Keratinocyte (primary cell): ENCODE measurements at regions not wholly inside any gene's neighbourhood (a gene's known extent, or its start where the extent isn't known, plus 50 kb on each side); places are given as distances from the start of the nearest gene placed in this dataset.

Experiments used
- DNase-seq: peaks from one replicate; pipeline ENCODE4 v3.0.0-alpha.2; 2011; ENCODE audit warnings: low read depth, missing footprints, low spot score
- FAIRE-seq: peaks from 2 replicates; lab custom pipeline; 2011; peaks lifted over from hg19 to GRCh38; lab: Jason Lieb, UNC
- H2AFZ ChIP-seq: 2 replicates; pipeline ENCODE4 v1.6.0; 2012; ENCODE audit warnings: low read length, control low read depth, inconsistent platforms; ENCODE audit not compliant: control insufficient read depth
- H3K27ac ChIP-seq: 2 replicates; pipeline ENCODE4 v1.5.1; 2011; ENCODE audit warnings: low read length; ENCODE audit not compliant: control insufficient read depth, insufficient read depth
- H3K27me3 ChIP-seq: 3 replicates; pipeline ENCODE4 v1.6.0; 2011; ENCODE audit warnings: low read length; ENCODE audit not compliant: control insufficient read depth, insufficient read depth; ENCODE audit errors: extremely low read depth
- H3K36me3 ChIP-seq, 2 experiments: 2 replicates in 1 of 2; 3 replicates in 1 of 2; pipeline ENCODE4 v1.5.1; 2011; ENCODE audit warnings: low read length in 2 of 2, mild to moderate bottlenecking in 1 of 2; ENCODE audit not compliant: control insufficient read depth in 2 of 2, insufficient read depth in 2 of 2; ENCODE audit errors: extremely low read depth in 1 of 2
- H3K4me1 ChIP-seq: 3 replicates; pipeline ENCODE4 v1.5.1; 2011; ENCODE audit warnings: low read length; ENCODE audit not compliant: control insufficient read depth, insufficient read depth; ENCODE audit errors: extremely low read depth
- H3K4me2 ChIP-seq: 3 replicates; pipeline ENCODE4 v1.6.0; 2011; ENCODE audit warnings: low read depth, low read length; ENCODE audit not compliant: control insufficient read depth, insufficient read depth; ENCODE audit errors: extremely low read depth
- H3K4me3 ChIP-seq, 3 experiments: fragments of 200-600 bp in 1 of 3; sonication (generic) in 1 of 3; 2 replicates in 2 of 3; 3 replicates in 1 of 3; pipeline ENCODE4 v1.5.1; 2011 to 2016; ENCODE audit warnings: low read length in 3 of 3, mild to moderate bottlenecking in 3 of 3, control low read depth in 2 of 3, inconsistent platforms in 1 of 3, low read depth in 1 of 3, mixed read lengths in 1 of 3, mixed run types in 1 of 3, moderate library complexity in 1 of 3; ENCODE audit not compliant: control insufficient read depth in 2 of 3, insufficient read depth in 2 of 3; ENCODE audit errors: extremely low read depth in 1 of 3
- H3K79me2 ChIP-seq: 2 replicates; pipeline ENCODE4 v1.6.0; 2012; ENCODE audit warnings: low read length; ENCODE audit not compliant: control insufficient read depth, insufficient read depth
- H3K9ac ChIP-seq: 3 replicates; pipeline ENCODE4 v1.6.0; 2011; ENCODE audit warnings: low read length; ENCODE audit not compliant: control insufficient read depth, insufficient read depth; ENCODE audit errors: extremely low read depth
- H3K9me1 ChIP-seq: 3 replicates; pipeline ENCODE4 v1.6.0; 2011; ENCODE audit warnings: low read length; ENCODE audit not compliant: control insufficient read depth, insufficient read depth; ENCODE audit errors: extremely low read depth
- H3K9me3 ChIP-seq: 2 replicates; pipeline ENCODE4 v1.5.1; 2012; ENCODE audit warnings: low read depth, low read length; ENCODE audit not compliant: control insufficient read depth
- H4K20me1 ChIP-seq: 3 replicates; pipeline ENCODE4 v1.6.0; 2011; ENCODE audit warnings: low read length; ENCODE audit not compliant: control insufficient read depth, insufficient read depth; ENCODE audit errors: extremely low read depth
- CTCF ChIP-seq, 3 experiments: IDR thresholded peaks in 1 of 3; conservative IDR thresholded peaks in 1 of 3; optimal IDR thresholded peaks in 1 of 3; 2 replicates in 2 of 3; 3 replicates in 1 of 3; pipeline versions ENCODE3 to v1.5.1; 2011; ENCODE audit warnings: low read length in 3 of 3, mild to moderate bottlenecking in 3 of 3, moderate library complexity in 2 of 3, control low read depth in 1 of 3, inconsistent platforms in 1 of 3; ENCODE audit not compliant: insufficient read depth in 2 of 3; ENCODE audit errors: extremely low read depth in 1 of 3
- EZH2 ChIP-seq: IDR thresholded peaks from one replicate; pipeline ENCODE4 v1.6.1; 2012; ENCODE audit warnings: inconsistent platforms, mild to moderate bottlenecking, low read length, moderate library complexity
- dilution Hi-C: fragments of 300-500 bp; cut with MboI; formaldehyde crosslinking; loops from one replicate; pipeline ENCODE4 v1.7.0; 2020; ENCODE audit warnings: low sequenced_read_pairs; ENCODE audit not compliant: extremely low pct_ligation_motif_present

GRCh38 chr2:88810017-88810416 lies 118.5 kb downstream of the RPIA start:
- Histone ChIP-seq H3K4me3 (no peak overlapping the region), H3K36me3 (no peaks in the 10 kb centered on the region), H3K9me3 (no peaks in the 10 kb centered on the region), H2AFZ (no peak overlapping the region), H3K4me1 (no peaks in the 10 kb centered on the region), H3K79me2 (no peaks in the 10 kb centered on the region), H3K27me3 (no peaks in the 10 kb centered on the region), H3K4me2 (no peak overlapping the region), H3K9me1 (no peaks in the 10 kb centered on the region), H4K20me1 (no peaks in the 10 kb centered on the region), H3K27ac (no peak overlapping the region), H3K9ac (no peak overlapping the region)
- FAIRE-seq = no peak
- no peak for DNase-seq
- TF ChIP-seq EZH2 = no peak
- no peak for TF ChIP-seq CTCF (optimal IDR thresholded peaks at IDR 0.05 in 1 of 3, IDR thresholded peaks at IDR 0.05 in 1 of 3, conservative IDR thresholded peaks at IDR 0.05 in 1 of 3; ENCODE audit: extremely low read depth in 1 of 3, insufficient read depth in 2 of 3, low read length in 3 of 3)
- dilution Hi-C loops = no loop called here

- DNase-seq (no peak), FAIRE-seq (no peak)
- H3K79me2 ChIP-seq = no peaks in the 10 kb centered on the region
- H3K4me2 ChIP-seq = no peak overlapping the region
- no peaks in the 10 kb centered on the region for H3K27me3 ChIP-seq
- H3K36me3 ChIP-seq = no peaks in the 10 kb centered on the region
- H3K9ac ChIP-seq = no peak overlapping the region
- H3K9me3 ChIP-seq = no peaks in the 10 kb centered on the region
- H3K4me3 ChIP-seq = no peak overlapping the region
- no peaks in the 10 kb centered on the region for H3K9me1 ChIP-seq
- dilution Hi-C loops = no loop called here
- no peak overlapping the region for H3K27ac ChIP-seq
- no peaks in the 10 kb centered on the region for H3K4me1 ChIP-seq
- no peak overlapping the region for H2AFZ ChIP-seq
- H4K20me1 ChIP-seq = no peaks in the 10 kb centered on the region
- TF ChIP-seq EZH2 (no peak), CTCF (optimal IDR thresholded peaks at IDR 0.05 in 1 of 3, IDR thresholded peaks at IDR 0.05 in 1 of 3, conservative IDR thresholded peaks at IDR 0.05 in 1 of 3; ENCODE audit: extremely low read depth in 1 of 3, insufficient read depth in 2 of 3, low read length in 3 of 3) (no peak)
These were observed 119.0 kb downstream of the RPIA start for GRCh38 chr2:88810488-88810887.
